ENCODE measurements at regions not wholly inside any gene's neighbourhood (a gene's known extent, or its start where the extent isn't known, plus 50 kb on each side); places are given as distances from the start of the nearest gene placed in this dataset.
A peak's percentile ranks its signal among the peaks of the same experiment; 100 is the strongest.

- SMC1A ChIA-PET (ENCODE audit: uncharacterized antibody, unreplicated experiment) = interaction anchor here (0.6 kb wide), 1 partner anchor 1264 kb away, joined by 3 read pairs; no protein-coding TSS in a partner anchor
- intact Hi-C loops (cut with micrococcal nuclease; ENCODE audit: unreplicated experiment) = no loop called here
- no peaks in the 10 kb centered on the region for H3K79me2 ChIP-seq (ENCODE audit: control insufficient read depth, insufficient read depth, low read length)
- H3K9me3 ChIP-seq (replicated peaks; ENCODE audit: control insufficient read depth, insufficient read depth, low read length) = no peaks in the 10 kb centered on the region
- FAIRE-seq = no peak
- H3K4me2 ChIP-seq (ENCODE audit: control insufficient read depth, insufficient read depth) = no peak overlapping the region
- no peaks in the 10 kb centered on the region for H3K36me3 ChIP-seq (ENCODE audit: control insufficient read depth in 2 of 2, insufficient read depth in 2 of 2, low read length in 1 of 2)
- no peak overlapping the region for H2AFZ ChIP-seq (ENCODE audit: control insufficient read depth, low read depth, low read length)
- in situ Hi-C loops (cut with MboI) = no loop called here
- H3K4me3 ChIP-seq = no peak overlapping the region
- WGBS (ENCODE audit: insufficient coverage, insufficient replicate concordance, low lambda C conversion rate, missing lambda C conversion rate) = 45% methylated on average over 2 of the region's 2 CpGs
- TF ChIP-seq ZZZ3 (IDR thresholded peaks at IDR 0.05; ENCODE audit: control insufficient read depth, insufficient read length, low read depth) (no peak), RUNX3 (IDR thresholded peaks at IDR 0.05; ENCODE audit: low read length) (no peak), CBX3 (IDR thresholded peaks at IDR 0.05; ENCODE audit: borderline replicate concordance, low read depth) (no peak), MTA2 (IDR thresholded peaks at IDR 0.05; ENCODE audit: low read depth) (no peak), CTCF (IDR thresholded peaks at IDR 0.05 in 2 of 3, conservative IDR thresholded peaks at IDR 0.05 in 1 of 3; ENCODE audit: control insufficient read depth in 2 of 3, extremely low read depth in 1 of 3, insufficient read depth in 1 of 3, low read depth in 3 of 3, low read length in 3 of 3) (peak in 2 of 3 experiments; percentile 26 to 30; a peak in 3 of 6 replicates)
- no TSS peak for BruUV-seq (replicated peaks)
- H3K27me3 ChIP-seq (replicated peaks in 1 of 2; ENCODE audit: control insufficient read depth in 2 of 2, insufficient read depth in 2 of 2, low read length in 1 of 2) = no peaks in the 10 kb centered on the region
- CTCF ChIA-PET = interaction anchor here (0.6 to 1.5 kb wide), 2 partner anchors 9 to 401 kb away, joined by 4 to 6 read pairs; no protein-coding TSS in a partner anchor
- DNase-seq (ENCODE audit: low read depth, low spot score) = no peak
- no peaks in the 10 kb centered on the region for H4K20me1 ChIP-seq (ENCODE audit: control insufficient read depth, insufficient read depth)
- POLR2A ChIA-PET = no interaction called here
- H3K27ac ChIP-seq (ENCODE audit: control insufficient read depth, insufficient read depth) = no peak overlapping the region
- H3K9ac ChIP-seq (ENCODE audit: control insufficient read depth, insufficient read depth, low read length) = no peak overlapping the region
- H3K4me1 ChIP-seq (ENCODE audit: control insufficient read depth, insufficient read depth, low read length) = no peaks in the 10 kb centered on the region
- RAD21 ChIA-PET (ENCODE audit: unreplicated experiment) = no interaction called here
- ATAC-seq = peak; percentile 74; the same call in 2 of the 3 replicates
These were observed 234.7 kb upstream of the ADGRB3 start for GRCh38 chr6:68400396-68400795.

- Histone ChIP-seq H3K4me2 (ENCODE audit: control insufficient read depth, insufficient read depth) (no peak overlapping the region), H3K27ac (ENCODE audit: control insufficient read depth, insufficient read depth) (no peak overlapping the region), H3K79me2 (ENCODE audit: control insufficient read depth, insufficient read depth, low read length) (no peaks in the 10 kb centered on the region), H3K36me3 (ENCODE audit: control insufficient read depth in 2 of 2, insufficient read depth in 2 of 2, low read length in 1 of 2) (no peaks in the 10 kb centered on the region), H3K9ac (ENCODE audit: control insufficient read depth, insufficient read depth, low read length) (no peak overlapping the region), H2AFZ (ENCODE audit: control insufficient read depth, low read depth, low read length) (no peak overlapping the region), H3K4me1 (ENCODE audit: control insufficient read depth, insufficient read depth, low read length) (no peaks in the 10 kb centered on the region), H3K4me3 (no peak overlapping the region), H3K9me3 (replicated peaks; ENCODE audit: control insufficient read depth, insufficient read depth, low read length) (no peaks in the 10 kb centered on the region), H3K27me3 (replicated peaks in 1 of 2; ENCODE audit: control insufficient read depth in 2 of 2, insufficient read depth in 2 of 2, low read length in 1 of 2) (no peaks in the 10 kb centered on the region), H4K20me1 (ENCODE audit: control insufficient read depth, insufficient read depth) (no peaks in the 10 kb centered on the region)
- in situ Hi-C loops (cut with MboI) = no loop called here
- SMC1A ChIA-PET (ENCODE audit: uncharacterized antibody, unreplicated experiment) = no interaction called here
- DNase-seq (ENCODE audit: low read depth, low spot score) = no peak
- no peak for TF ChIP-seq CREM (IDR thresholded peaks at IDR 0.05; ENCODE audit: low read depth)
- no peak for TF ChIP-seq IKZF1 (conservative IDR thresholded peaks at IDR 0.05)
- no peak for TF ChIP-seq TBL1XR1 (IDR thresholded peaks at IDR 0.05; ENCODE audit: low read depth, low read length)
- TF ChIP-seq POLR2AphosphoS2 (IDR thresholded peaks at IDR 0.05; ENCODE audit: low read depth, low read length) = no peak
- FAIRE-seq = no peak
- no peak for ATAC-seq
- CTCF ChIA-PET = no interaction called here
- POLR2A ChIA-PET = no interaction called here
- RAD21 ChIA-PET (ENCODE audit: unreplicated experiment) = no interaction called here
- BruUV-seq (replicated peaks) = no TSS peak
- intact Hi-C loops (cut with micrococcal nuclease; ENCODE audit: unreplicated experiment) = no loop called here
These were observed 243.1 kb upstream of the ADGRB3 start for GRCh38 chr6:68391953-68392352.
